ENCODE measurements at regions not wholly inside any gene's neighbourhood (a gene's known extent, or its start where the extent isn't known, plus 50 kb on each side); places are given as distances from the start of the nearest gene placed in this dataset.
A peak's percentile ranks its signal among the peaks of the same experiment; 100 is the strongest.
"Not testable (repeated sequence)": the region's sequence is repeated elsewhere in the genome, so short reads cannot be mapped to it uniquely, and the experiment has no call there.

DNA sequence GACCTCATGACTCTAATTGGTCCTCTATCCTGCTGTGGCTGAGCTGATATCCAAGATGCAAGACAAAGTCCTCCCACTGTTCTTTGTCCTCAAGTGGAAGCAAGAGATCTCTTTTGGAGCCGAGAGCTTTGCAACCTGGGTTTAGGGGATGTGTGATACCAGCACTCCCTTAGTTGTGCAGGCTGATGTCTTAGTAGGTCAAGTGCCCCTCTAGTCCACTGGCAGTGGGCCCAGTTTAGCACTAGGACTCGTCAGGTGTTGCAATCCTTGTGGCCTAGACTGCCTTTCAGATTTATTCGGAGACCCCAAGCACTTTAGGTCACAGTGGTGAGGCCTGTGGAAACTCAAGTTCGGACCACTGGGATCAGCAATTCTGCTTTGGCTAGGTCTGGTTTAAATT is 64.0 kb downstream of the GPRASP3 start:
- DNase-seq: no peak

- no peak for DNase-seq
Observed at GRCh38 chrX:102787283-102787682, 66.7 kb downstream of the GPRASP3 start.

GRCh38 chrX:102808336-102808735 is 87.8 kb downstream of the GPRASP3 start:
- DNase-seq: no peak

DNA sequence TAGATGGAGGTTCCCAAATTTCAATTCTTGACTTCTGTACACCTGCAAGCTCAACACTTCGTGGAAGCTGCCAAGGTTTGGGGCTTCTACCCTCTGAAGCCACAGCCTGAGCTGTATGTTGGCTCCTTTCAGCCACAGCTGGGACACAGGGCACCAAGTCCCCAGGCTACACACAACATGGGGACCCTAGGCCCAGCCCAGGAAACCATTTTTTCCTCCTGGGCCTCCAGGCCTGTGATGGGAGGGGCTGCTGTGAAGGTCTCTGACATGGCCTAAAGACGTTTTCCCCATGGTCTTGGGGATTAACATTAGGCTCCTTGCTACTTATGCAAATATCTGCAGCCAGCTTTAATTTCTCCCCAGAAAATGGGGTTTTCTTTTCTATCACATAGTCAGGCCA is 97.7 kb downstream of the GPRASP3 start:
- not testable (repeated sequence) for DNase-seq

DNA sequence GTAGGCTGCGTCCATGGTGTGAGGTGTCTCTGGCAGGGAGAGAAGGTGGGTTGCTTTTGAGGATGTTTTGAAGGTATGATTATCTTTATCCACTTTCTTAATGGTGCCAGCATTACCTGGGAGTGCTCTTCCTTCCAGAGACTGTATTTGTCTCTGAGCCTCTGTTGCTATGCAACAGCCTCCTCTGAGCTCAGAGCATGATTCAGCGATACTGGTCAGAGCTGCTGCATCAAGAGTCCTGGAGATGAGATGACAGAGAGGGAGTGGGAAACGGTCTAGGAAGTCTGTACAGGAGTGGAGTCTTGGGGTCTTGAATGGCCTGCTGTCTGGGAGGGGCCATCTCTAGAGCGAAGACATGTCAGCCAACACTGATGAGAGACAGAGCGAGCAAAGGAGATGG is 104.4 kb upstream of the RAB40AL start:
- DNase-seq: no peak

DNA sequence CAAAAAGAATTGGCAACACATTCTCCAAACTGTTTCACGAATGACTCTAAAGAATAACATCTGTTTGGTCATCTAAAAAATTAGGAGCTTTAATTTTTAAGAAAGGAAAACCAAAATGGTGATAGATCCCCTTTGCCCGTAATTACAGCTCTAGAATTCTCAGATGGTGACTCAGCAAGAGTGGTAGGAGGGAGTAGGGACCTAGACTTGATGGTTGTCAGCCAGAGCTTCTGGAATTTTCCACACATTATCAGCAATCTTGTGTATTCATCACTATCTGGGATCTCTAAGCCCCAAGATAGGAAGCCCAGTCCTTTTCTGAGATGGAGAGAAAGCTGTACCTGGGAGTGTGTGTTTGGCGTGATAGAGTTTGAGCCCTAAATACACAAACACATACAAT is 103.9 kb upstream of the RAB40AL start:
- DNase-seq: no peak

DNA sequence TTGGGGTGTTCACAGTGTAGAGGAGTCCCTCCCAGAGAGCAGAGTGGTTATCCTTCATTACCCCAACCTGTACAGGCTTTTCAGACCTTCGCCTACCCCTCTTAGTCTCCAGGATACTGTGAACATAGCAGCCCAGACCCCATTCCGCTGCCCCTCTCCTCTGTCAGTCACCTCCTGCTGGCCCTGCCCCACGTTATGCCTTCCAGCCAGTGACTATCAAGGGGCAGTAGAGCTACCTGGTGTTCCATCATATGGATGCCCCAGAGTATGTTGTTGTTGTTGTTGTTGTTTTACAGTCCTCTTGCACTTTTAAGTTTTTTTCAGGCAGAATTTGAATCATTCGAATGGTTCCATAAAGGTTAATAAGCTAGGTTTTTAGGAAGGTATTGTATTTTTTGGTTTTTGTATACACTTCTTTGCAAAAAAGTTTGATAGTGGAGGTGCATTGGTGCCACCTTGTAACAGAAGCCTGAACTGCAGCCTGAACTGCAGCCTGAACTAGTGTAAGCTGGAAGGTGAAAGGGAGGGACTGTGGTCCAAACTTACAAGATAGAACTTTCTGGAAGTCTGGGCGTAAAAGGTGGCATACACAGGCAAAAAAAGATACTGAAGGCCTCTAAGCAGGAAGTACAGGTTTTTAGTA is 101.4 kb upstream of the RAB40AL start:
- DNase-seq: peak; percentile 0

- DNase-seq: no peak
Observed at GRCh38 chrX:102837847-102838246, 99.2 kb upstream of the RAB40AL start.

DNA sequence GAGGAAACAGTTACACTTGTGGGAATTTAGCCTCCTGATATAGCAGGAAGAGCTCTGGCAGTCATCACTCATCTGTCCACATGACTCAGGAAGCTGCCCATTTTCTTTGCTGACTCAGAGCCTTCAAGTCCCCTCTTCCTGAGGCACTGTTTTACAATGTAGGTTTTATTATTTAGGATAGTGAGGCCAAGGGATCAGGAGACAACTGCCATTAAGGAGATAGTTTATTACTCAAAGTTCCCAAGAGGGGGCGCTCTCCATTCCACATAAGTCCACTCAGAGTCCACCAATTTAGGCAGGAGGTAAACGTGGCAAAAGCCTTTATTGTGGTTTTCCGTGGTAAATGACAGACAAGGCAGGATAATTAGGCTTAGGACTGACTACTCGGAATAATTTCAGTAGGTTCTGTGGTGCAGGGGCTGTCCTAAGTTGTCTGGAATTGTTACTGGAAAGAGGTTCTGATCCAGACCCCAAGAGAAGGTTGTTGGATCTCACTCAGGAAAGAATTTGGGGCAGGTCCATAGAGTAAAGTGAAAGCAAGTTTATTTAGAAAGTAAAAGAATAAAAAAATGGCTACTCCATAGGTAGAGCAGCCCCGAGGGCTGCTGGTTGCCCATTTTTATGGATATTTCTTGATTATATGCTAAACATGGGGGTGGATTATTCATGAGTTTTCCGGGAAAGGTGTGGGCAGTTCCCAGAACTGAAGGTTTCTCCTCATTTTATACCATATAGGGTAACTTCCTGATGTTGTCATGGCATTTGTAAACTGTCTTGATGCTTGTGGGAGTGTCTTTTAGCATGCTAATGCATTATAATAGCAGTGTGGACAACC is 96.0 kb upstream of the RAB40AL start:
- no peak for DNase-seq

DNA sequence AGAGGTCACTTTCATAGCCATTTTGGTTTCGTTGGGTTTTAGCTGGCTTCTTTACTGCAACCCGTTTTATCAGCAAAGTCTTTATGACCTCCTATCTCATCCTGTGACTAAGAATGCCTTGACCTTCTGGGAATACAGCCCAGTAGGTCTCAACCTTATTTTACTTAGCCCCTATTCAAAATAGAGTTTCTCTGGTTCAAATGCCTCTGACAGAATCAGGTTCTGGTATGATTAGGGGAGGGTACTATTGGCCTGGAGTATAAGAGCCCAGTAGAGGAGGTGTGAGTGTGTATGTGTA is 95.4 kb upstream of the RAB40AL start:
- DNase-seq: no peak

DNA sequence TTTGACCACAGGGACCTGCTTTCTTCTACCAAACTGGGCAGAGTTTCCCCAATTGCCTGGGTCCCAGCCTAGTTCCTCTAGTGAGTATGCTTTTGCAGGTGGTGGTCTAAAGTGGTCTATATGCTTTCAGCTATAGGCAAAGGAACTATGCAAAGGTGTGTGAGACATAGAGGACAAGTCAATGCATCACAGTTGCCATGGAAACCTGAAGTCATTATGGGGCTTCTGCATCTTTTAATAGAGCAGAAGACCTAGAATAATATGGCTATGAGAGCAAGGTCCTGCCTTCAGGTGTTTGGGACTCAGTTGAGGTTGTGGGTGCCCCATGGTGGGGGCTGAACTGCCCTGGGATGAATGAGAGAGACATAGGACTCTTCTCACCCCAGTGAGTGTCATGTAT is 92.1 kb upstream of the RAB40AL start:
- DNase-seq: no peak

DNA sequence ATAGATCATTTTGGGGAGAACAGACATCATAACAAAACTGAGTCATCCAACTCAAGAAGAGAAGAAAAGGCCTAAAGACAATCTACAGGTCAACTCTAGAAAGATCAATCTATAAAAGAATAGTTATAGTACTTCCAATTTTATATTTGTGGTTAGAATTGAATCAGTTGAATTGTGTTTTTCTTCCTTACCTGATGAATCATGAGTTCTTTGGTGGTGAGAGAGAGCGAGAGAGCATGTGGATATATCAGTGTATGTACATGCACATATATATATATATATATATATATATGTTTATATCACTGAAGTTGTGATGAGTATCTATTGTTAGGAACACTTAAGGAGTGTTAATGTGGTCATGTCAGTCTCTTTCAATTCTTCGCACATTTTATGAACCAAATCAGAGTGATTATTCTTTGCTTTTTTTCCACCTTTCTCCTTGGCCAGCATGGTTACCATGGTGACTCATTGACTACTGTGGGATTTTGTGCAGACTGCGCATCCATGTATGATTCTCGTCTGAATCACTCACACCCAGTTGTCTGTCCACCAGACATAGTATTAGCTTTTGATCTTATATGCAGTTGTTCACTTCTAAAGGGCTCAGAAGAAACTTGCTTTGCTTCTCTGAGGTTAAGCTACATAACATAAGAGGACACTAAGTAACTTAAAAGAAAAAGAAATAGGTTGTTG is 90.4 kb upstream of the RAB40AL start:
- DNase-seq: no peak

DNA sequence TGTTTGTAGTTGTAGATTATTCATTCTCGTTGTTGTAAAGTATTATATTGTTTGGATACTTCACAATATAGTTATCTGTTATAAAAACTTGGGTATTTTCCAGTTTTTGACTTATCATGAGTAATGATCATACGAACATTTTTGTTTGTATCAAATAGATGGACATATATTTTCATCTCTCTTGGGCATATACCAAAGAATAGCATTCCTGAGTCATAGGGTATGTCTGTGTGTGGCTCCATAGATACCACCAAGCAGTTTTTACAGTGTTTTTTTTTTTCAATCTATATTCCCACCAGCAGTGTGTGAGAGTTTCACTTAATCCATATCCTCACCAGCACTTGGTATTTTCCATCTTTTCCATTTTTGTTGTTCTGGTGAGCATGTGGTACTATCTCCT is 89.7 kb upstream of the RAB40AL start:
- DNase-seq: no peak

DNA sequence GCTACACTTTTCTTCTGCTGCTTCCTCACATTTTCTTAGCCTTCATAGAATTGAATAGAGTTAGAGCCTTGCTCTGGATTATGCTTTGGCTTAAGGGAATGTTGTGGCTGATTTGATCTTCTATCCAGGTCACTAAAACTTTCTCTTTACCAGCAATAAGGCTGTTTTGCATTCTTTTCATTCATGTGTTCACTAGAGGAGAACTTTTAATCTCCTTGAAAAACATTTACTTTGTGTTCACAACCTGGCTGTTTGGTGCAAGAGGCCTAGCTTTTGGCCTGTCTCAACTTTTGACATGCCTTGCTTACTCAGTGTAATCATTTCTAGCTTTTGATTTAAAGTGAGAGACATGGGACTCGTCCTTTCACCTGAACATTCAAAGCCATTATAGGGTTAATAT is 87.7 kb upstream of the RAB40AL start:
- no peak for DNase-seq

GRCh38 chrX:102858826-102859549 is 78.1 kb upstream of the RAB40AL start:
- not testable (repeated sequence) for DNase-seq

DNA sequence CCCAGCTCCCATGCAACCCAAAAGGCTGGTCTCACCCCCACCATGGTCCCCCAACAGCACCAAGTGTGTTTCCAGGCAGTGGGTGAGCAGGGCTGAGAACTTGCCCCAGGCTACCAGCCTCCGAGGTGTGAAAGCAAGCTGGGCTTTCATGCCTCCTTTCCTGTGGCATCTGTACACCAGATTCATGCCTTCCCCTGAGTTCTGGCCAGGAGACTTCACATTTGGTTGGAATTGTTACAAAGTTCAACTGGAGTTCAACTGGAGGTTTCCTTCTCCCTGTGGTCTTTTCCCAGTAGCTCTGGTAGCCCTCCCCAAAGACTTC is 77.6 kb upstream of the RAB40AL start:
- no peak for DNase-seq

- DNase-seq: no peak
Observed at GRCh38 chrX:102860235-102860634, 76.8 kb upstream of the RAB40AL start.

- DNase-seq: peak; percentile 78
Observed at GRCh38 chrX:102863735-102864134, 73.3 kb upstream of the RAB40AL start.

DNA sequence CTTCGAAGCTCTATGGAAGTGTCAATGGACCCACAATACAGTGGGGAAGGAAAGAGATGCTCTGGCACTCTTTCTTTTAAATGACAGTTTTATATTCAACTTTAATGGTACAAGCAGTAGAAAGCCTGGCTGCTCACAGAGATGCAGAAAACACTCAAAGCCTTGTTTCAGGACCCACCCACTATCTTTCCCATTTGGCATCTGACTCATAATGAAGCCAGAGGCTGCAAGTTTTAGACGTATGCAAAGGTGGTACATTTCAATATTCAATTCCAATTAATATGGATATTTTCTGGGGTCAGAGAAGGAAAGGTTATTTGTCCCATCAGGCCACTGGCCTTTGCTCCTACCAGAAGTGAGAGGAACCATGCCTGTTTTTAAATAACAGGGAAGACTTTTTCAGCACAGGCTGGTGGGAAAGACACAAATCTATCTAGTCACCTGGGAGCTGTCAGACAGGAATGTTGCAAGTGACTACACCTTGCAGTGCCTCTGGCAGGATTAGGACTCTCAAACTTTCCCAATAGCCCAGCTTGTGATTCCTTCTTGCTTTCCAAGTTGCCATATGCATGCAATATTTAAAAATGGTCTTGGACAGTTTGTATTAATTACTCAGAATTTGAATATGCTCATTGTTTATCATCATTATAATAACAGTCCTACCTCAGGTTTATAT is 70.0 kb upstream of the RAB40AL start:
- DNase-seq: no peak

DNA sequence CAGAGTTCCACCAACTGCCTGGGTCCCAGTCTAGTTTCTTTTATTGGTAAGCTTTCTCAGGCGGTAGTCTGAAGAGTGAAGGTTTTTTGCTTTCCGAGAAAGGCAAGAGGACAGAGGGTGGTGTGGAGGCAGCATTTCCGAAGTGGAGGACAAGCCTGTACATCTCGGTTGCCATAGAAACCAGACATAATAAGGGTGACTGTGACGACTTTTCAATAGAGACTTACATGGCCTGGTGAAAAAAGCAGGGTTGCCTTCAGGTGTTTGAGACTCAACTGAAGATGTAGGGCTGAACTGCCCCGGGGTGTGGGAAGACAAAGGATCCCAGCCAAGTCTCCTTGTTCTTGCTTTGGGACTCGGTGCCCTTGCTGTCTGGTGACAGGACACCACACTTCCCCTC is 53.6 kb upstream of the RAB40AL start:
- no peak for DNase-seq

Measured in NCI-H1694 (cell line).